ENCODE measurements at regions not wholly inside any gene's neighbourhood (a gene's known extent, or its start where the extent isn't known, plus 50 kb on each side); places are given as distances from the start of the nearest gene placed in this dataset.

DNA sequence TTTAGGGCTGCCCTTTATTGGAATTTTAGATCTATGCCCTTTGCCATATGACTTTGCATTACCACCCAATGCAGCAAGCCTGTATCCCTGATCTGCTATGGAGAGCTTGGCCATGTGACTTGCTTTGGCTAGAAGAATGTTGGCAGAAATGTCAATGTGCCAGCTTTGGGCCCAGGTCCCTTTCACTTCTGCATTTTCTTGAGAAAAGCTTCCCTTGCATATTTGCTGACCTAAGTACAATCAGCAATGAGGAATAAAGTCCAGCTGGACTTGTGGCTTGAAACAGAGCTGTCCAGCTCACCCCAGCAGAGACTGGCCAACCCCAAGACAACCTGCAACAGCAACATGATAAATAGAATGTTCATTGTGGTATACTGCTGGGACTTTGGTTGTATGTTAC is 135.9 kb downstream of the PAH start:
- H3K36me3 ChIP-seq (ENCODE audit: control insufficient read depth in 2 of 2, insufficient read depth in 1 of 2, low read length in 2 of 2) = no peaks in the 10 kb centered on the region
- H3K27ac ChIP-seq (ENCODE audit: extremely low read depth, low read depth, low read length) = no peak overlapping the region
- CTCF ChIA-PET = interaction anchor here (0.6 kb wide), 1 partner anchor 611 kb away, joined by 3 read pairs; no protein-coding TSS in a partner anchor
- no peak overlapping the region for H3K4me3 ChIP-seq (ENCODE audit: low read depth, low read length)
- TF ChIP-seq, protein P1, sequence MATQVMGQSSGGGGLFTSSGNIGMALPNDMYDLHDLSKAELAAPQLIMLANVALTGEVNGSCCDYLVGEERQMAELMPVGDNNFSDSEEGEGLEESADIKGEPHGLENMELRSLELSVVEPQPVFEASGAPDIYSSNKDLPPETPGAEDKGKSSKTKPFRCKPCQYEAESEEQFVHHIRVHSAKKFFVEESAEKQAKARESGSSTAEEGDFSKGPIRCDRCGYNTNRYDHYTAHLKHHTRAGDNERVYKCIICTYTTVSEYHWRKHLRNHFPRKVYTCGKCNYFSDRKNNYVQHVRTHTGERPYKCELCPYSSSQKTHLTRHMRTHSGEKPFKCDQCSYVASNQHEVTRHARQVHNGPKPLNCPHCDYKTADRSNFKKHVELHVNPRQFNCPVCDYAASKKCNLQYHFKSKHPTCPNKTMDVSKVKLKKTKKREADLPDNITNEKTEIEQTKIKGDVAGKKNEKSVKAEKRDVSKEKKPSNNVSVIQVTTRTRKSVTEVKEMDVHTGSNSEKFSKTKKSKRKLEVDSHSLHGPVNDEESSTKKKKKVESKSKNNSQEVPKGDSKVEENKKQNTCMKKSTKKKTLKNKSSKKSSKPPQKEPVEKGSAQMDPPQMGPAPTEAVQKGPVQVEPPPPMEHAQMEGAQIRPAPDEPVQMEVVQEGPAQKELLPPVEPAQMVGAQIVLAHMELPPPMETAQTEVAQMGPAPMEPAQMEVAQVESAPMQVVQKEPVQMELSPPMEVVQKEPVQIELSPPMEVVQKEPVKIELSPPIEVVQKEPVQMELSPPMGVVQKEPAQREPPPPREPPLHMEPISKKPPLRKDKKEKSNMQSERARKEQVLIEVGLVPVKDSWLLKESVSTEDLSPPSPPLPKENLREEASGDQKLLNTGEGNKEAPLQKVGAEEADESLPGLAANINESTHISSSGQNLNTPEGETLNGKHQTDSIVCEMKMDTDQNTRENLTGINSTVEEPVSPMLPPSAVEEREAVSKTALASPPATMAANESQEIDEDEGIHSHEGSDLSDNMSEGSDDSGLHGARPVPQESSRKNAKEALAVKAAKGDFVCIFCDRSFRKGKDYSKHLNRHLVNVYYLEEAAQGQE (tag by site-specific recombination; IDR thresholded peaks at IDR 0.05) = no peak
- TF ChIP-seq ZNF624 (tag by site-specific recombination; IDR thresholded peaks at IDR 0.05) (no peak), ZNF211 (tag by site-specific recombination; IDR thresholded peaks at IDR 0.05; ENCODE audit: low read depth) (no peak), ZNF48 (tag by site-specific recombination; IDR thresholded peaks at IDR 0.05) (no peak), ZNF302 (tag by site-specific recombination; IDR thresholded peaks at IDR 0.05; ENCODE audit: low read depth) (no peak), YY2 (tag by site-specific recombination; IDR thresholded peaks at IDR 0.05) (no peak), ZNF645 (tag by site-specific recombination; IDR thresholded peaks at IDR 0.05) (no peak), MEIS1 (CRISPR knock-in tag; IDR thresholded peaks at IDR 0.05; ENCODE audit: borderline replicate concordance) (no peak), ZNF701 (tag by site-specific recombination; IDR thresholded peaks at IDR 0.05) (no peak), ZNF366 (tag by site-specific recombination; conservative IDR thresholded peaks at IDR 0.05) (no peak), ZNF311 (tag by site-specific recombination; IDR thresholded peaks at IDR 0.05; ENCODE audit: borderline replicate concordance) (no peak), SP2 (tag by site-specific recombination; IDR thresholded peaks at IDR 0.05) (no peak), ZNF140 (tag by site-specific recombination; IDR thresholded peaks at IDR 0.05) (no peak), ZNF664 (tag by site-specific recombination; IDR thresholded peaks at IDR 0.05) (no peak), ZNF830 (tag by site-specific recombination; IDR thresholded peaks at IDR 0.05; ENCODE audit: low read depth) (no peak), ZNF37A (tag by site-specific recombination; IDR thresholded peaks at IDR 0.05) (no peak), ZSCAN30 (tag by site-specific recombination; IDR thresholded peaks at IDR 0.05) (no peak), ZNF16 (tag by site-specific recombination; IDR thresholded peaks at IDR 0.05; ENCODE audit: low read depth) (no peak)
- TF ChIP-seq, protein P2, sequence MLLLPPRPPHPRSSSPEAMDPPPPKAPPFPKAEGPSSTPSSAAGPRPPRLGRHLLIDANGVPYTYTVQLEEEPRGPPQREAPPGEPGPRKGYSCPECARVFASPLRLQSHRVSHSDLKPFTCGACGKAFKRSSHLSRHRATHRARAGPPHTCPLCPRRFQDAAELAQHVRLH (tag by site-specific recombination; IDR thresholded peaks at IDR 0.05) = no peak
- TF ChIP-seq, protein P3, sequence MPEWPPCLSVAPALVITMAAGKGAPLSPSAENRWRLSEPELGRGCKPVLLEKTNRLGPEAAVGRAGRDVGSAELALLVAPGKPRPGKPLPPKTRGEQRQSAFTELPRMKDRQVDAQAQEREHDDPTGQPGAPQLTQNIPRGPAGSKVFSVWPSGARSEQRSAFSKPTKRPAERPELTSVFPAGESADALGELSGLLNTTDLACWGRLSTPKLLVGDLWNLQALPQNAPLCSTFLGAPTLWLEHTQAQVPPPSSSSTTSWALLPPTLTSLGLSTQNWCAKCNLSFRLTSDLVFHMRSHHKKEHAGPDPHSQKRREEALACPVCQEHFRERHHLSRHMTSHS (tag by site-specific recombination; IDR thresholded peaks at IDR 0.05) = no peak
- H3K9me3 ChIP-seq (ENCODE audit: control insufficient read depth, insufficient read depth, low read depth, low read length) = no peaks in the 10 kb centered on the region
- POLR2A ChIA-PET = no interaction called here
- H3K4me1 ChIP-seq (ENCODE audit: control insufficient read depth, insufficient read depth, low read length) = no peaks in the 10 kb centered on the region

DNA sequence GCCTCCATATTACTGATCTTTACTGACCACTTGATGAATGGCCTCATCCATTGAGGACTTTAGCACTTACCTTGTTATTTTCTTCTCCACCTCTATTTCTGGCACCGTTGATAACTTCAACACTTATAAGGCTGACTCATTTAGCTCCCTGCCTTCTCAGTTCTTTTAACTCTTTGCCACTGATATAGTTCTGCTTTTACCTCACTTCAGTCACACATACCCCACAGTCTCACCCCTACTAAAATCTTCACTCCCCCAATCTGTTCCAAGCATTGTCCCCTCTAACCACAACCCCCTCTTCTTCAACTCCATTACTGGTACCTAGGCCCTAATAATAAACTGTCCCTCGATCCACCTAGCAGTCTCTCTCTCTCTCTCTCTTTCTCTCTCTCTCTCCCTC is 141.0 kb downstream of the PAH start:
- POLR2A ChIA-PET = no interaction called here

More for the DNA sequence above, 141.0 kb downstream of the PAH start:
- CTCF ChIA-PET = interaction anchor here (0.9 kb wide), 1 partner anchor 63 kb away, joined by 5 read pairs; no protein-coding TSS in a partner anchor
- Histone ChIP-seq H3K9me3 (ENCODE audit: control insufficient read depth, insufficient read depth, low read depth, low read length) (no peaks in the 10 kb centered on the region), H3K4me3 (ENCODE audit: low read depth, low read length) (no peak overlapping the region), H3K36me3 (ENCODE audit: control insufficient read depth in 2 of 2, insufficient read depth in 1 of 2, low read length in 2 of 2) (no peaks in the 10 kb centered on the region), H3K4me1 (ENCODE audit: control insufficient read depth, insufficient read depth, low read length) (no peaks in the 10 kb centered on the region), H3K27ac (ENCODE audit: extremely low read depth, low read depth, low read length) (no peak overlapping the region)
- TF ChIP-seq ZBTB48 (tag by site-specific recombination; IDR thresholded peaks at IDR 0.05) (no peak), ZNF768 (tag by site-specific recombination; IDR thresholded peaks at IDR 0.05) (no peak), FEZF1 (tag by site-specific recombination; IDR thresholded peaks at IDR 0.05) (no peak), ZNF214 (tag by site-specific recombination; IDR thresholded peaks at IDR 0.05; ENCODE audit: borderline replicate concordance) (no peak), KLF9 (tag by site-specific recombination; IDR thresholded peaks at IDR 0.05; ENCODE audit: low read depth) (no peak), ZNF138 (tag by site-specific recombination; IDR thresholded peaks at IDR 0.05; ENCODE audit: borderline replicate concordance) (no peak), ZNF48 (tag by site-specific recombination; IDR thresholded peaks at IDR 0.05) (no peak), REPIN1 (tag by site-specific recombination; IDR thresholded peaks at IDR 0.05; ENCODE audit: low read depth) (no peak)
